H1 (cell line): ENCODE measurements at regions not wholly inside any gene's neighbourhood (a gene's known extent, or its start where the extent isn't known, plus 50 kb on each side); places are given as distances from the start of the nearest gene placed in this dataset.

Experiments used
- SAP30 ChIP-seq: fragments of 300-600 bp; sonication (generic); IDR thresholded peaks from 2 replicates; pipeline ENCODE4 v1.7.1; 2012; ENCODE audit warnings: low read length, moderate library complexity, mild to moderate bottlenecking, inconsistent platforms; ENCODE audit not compliant: insufficient read depth, insufficient replicate concordance

GRCh38 chr1:90622666-90623065, 94.4 kb downstream of the BARHL2 start (continued):
- TF ChIP-seq SAP30, result no peak
